ENCODE measurements at regions not wholly inside any gene's neighbourhood (a gene's known extent, or its start where the extent isn't known, plus 50 kb on each side); places are given as distances from the start of the nearest gene placed in this dataset.

- Mint-ChIP-seq H3K27ac (no peak overlapping the region), H3K4me3 (no peak overlapping the region), H3K27me3 (no peaks in the 10 kb centered on the region), H3K9me3 (peaks cover 5 to 6% of the 10 kb centered on the region in 2 donors), H3K36me3 (peaks cover 0 to 5% of the 10 kb centered on the region in 2 donors), H3K4me1 (no peaks in the 10 kb centered on the region)
- DNase-seq (no peak), ATAC-seq (replicated peaks) (no peak)
Observed at GRCh38 chr13:33968520-33969507, 150.9 kb downstream of the RFC3 start.

- Mint-ChIP-seq H3K36me3 (peaks cover 0 to 5% of the 10 kb centered on the region in 2 donors), H3K4me1 (no peaks in the 10 kb centered on the region), H3K27ac (no peak overlapping the region), H3K27me3 (no peaks in the 10 kb centered on the region), H3K9me3 (peaks cover 0 to 6% of the 10 kb centered on the region in 2 donors), H3K4me3 (no peak overlapping the region)
- no peak for ATAC-seq (replicated peaks)
- DNase-seq = no peak
Observed at GRCh38 chr13:33970746-33971561, 153.0 kb downstream of the RFC3 start.

DNA sequence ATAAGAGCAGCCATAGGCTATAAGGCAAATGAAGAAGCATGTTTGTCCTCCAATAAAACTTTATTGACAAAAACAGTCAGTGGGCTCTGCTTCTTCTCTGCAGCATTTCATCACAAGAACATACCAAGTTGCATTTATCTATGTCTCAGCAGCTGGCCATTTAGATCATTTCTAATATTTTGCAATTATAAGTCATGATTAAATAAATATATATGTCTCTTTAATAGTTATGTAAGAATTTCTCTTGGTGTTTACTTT lies 153.5 kb downstream of the RFC3 start:
- Mint-ChIP-seq H3K4me3 (no peak overlapping the region), H3K27ac (no peak overlapping the region), H3K36me3 (peaks cover 0 to 5% of the 10 kb centered on the region in 2 donors), H3K4me1 (no peaks in the 10 kb centered on the region), H3K9me3 (peaks cover 0 to 6% of the 10 kb centered on the region in 2 donors), H3K27me3 (no peaks in the 10 kb centered on the region)
- DNase-seq = no peak
- no peak for ATAC-seq (replicated peaks)

DNA sequence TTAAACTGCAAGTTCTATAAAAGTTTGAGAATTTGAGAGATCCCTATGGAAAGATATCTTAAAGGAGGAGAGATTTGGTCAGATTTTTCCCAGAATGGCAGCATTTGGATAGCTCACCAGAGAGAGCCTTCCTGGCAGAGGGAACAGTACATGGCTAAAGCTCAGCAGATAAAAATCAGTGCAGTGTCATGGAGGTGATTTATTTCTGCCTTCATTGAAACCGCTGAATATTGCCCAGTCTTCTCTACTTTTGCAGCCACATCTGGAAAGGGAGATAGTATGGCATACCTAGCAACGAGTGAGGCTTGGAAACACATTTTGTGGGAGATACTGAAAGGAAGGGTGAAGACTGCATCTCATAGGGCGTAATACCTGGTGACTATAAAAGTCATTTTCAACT lies 155.2 kb downstream of the RFC3 start:
- peaks cover 0 to 5% of the 10 kb centered on the region in 2 donors for H3K36me3 Mint-ChIP-seq
- H3K27ac Mint-ChIP-seq = no peak overlapping the region
- H3K4me3 Mint-ChIP-seq = no peak overlapping the region
- DNase-seq = no peak
- peaks cover 0 to 6% of the 10 kb centered on the region in 2 donors for H3K9me3 Mint-ChIP-seq
- ATAC-seq (replicated peaks) = no peak
- H3K27me3 Mint-ChIP-seq = no peaks in the 10 kb centered on the region
- H3K4me1 Mint-ChIP-seq = no peaks in the 10 kb centered on the region

DNA sequence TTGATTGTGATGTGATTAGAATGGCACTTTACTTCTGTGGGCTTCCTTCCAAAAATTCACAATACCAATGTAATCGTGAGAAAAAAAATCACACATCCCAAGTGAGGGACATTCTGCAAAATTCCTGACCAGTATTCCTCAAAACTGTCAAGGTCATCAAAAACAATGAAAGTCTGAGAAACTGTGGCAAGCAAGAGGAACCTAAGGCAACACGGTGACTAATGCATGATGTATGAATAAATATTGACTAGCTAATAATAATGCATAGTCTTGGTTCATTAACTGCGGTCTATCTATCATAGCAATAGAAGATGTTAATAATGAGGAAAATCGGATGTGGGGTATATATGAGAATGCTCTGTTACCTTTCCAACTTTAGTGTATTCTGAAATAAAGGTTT lies 159.0 kb downstream of the RFC3 start:
- no peak overlapping the region for H3K27ac Mint-ChIP-seq
- H3K36me3 Mint-ChIP-seq = no peaks in the 10 kb centered on the region
- no peaks in the 10 kb centered on the region for H3K27me3 Mint-ChIP-seq
- no peaks in the 10 kb centered on the region for H3K9me3 Mint-ChIP-seq
- H3K4me3 Mint-ChIP-seq = no peak overlapping the region
- DNase-seq (no peak), ATAC-seq (replicated peaks) (no peak)
- H3K4me1 Mint-ChIP-seq = no peaks in the 10 kb centered on the region

GRCh38 chr13:33978653-33979052 lies 160.7 kb downstream of the RFC3 start:
- H3K27ac Mint-ChIP-seq = no peak overlapping the region
- no peaks in the 10 kb centered on the region for H3K9me3 Mint-ChIP-seq
- no peak overlapping the region for H3K4me3 Mint-ChIP-seq
- H3K4me1 Mint-ChIP-seq = no peaks in the 10 kb centered on the region
- H3K27me3 Mint-ChIP-seq = no peaks in the 10 kb centered on the region
- no peak for DNase-seq
- no peaks in the 10 kb centered on the region for H3K36me3 Mint-ChIP-seq
- no peak for ATAC-seq (replicated peaks)

DNA sequence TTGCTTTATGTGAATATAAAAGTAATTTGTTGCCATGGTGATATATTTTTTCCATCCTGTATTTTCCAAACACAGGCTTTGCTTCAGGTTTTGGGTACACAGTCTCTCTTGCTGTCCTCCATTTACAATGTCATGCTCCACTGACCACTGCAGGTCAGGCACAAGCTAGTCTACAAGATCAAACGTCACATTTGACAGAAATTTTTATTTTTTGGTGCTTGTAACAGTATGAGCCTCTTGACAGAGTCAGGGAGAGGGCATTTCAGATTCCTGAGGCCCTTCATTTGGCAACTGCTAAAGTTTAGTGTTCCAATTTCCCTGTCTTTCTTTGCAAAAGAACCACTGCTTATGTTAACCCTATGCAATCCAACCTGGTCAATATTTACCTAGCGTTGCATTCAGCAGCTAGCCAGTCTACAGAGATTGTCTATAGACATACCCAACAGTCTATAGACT lies 175.0 kb downstream of the RFC3 start:
- ATAC-seq (replicated peaks) (no peak), DNase-seq (no peak)
- H3K9me3 Mint-ChIP-seq = no peaks in the 10 kb centered on the region
- H3K4me3 Mint-ChIP-seq = no peak overlapping the region
- peaks cover 2 to 10% of the 10 kb centered on the region in 2 donors for H3K4me1 Mint-ChIP-seq
- H3K36me3 Mint-ChIP-seq = no peaks in the 10 kb centered on the region
- H3K27ac Mint-ChIP-seq = no peak overlapping the region
- no peaks in the 10 kb centered on the region for H3K27me3 Mint-ChIP-seq

DNA sequence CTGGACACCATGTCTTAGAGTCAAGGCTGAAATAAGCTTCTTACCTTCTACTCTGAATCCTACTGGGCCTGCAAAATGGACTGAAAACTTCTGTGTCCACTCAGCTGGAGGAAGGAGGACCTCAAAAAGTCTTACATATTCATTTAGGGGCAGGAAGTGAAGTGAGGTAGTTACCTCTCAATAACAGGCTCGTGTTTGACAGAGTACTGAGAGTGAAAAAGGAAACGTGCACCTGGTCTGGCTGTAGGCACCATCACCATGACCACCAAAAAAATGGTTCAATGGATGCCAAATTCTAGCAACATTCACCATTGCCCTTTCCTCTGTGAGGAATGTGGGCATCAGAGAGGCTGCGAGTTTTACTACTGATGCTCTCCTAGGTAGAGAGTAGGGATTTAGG lies 176.2 kb downstream of the RFC3 start:
- DNase-seq = no peak
- no peak overlapping the region for H3K4me3 Mint-ChIP-seq
- H3K27ac Mint-ChIP-seq = no peak overlapping the region
- H3K9me3 Mint-ChIP-seq = no peaks in the 10 kb centered on the region
- H3K4me1 Mint-ChIP-seq = peaks cover 2 to 10% of the 10 kb centered on the region in 2 donors
- no peaks in the 10 kb centered on the region for H3K36me3 Mint-ChIP-seq
- no peak for ATAC-seq (replicated peaks)
- H3K27me3 Mint-ChIP-seq = no peaks in the 10 kb centered on the region

GRCh38 chr13:33994826-33995502 lies 177.0 kb downstream of the RFC3 start:
- H3K27ac Mint-ChIP-seq = no peak overlapping the region
- H3K4me3 Mint-ChIP-seq = no peak overlapping the region
- H3K36me3 Mint-ChIP-seq = no peaks in the 10 kb centered on the region
- DNase-seq (no peak), ATAC-seq (replicated peaks) (no peak)
- H3K27me3 Mint-ChIP-seq = no peaks in the 10 kb centered on the region
- H3K4me1 Mint-ChIP-seq = peaks cover 2 to 10% of the 10 kb centered on the region in 2 donors
- H3K9me3 Mint-ChIP-seq = no peaks in the 10 kb centered on the region

GRCh38 chr13:33996636-33997035 lies 178.7 kb downstream of the RFC3 start:
- Mint-ChIP-seq H3K4me3 (no peak overlapping the region), H3K36me3 (no peaks in the 10 kb centered on the region), H3K27ac (no peak overlapping the region), H3K4me1 (peaks cover 2 to 10% of the 10 kb centered on the region in 2 donors), H3K27me3 (no peaks in the 10 kb centered on the region), H3K9me3 (no peaks in the 10 kb centered on the region)
- ATAC-seq (replicated peaks) (no peak), DNase-seq (no peak)

DNA sequence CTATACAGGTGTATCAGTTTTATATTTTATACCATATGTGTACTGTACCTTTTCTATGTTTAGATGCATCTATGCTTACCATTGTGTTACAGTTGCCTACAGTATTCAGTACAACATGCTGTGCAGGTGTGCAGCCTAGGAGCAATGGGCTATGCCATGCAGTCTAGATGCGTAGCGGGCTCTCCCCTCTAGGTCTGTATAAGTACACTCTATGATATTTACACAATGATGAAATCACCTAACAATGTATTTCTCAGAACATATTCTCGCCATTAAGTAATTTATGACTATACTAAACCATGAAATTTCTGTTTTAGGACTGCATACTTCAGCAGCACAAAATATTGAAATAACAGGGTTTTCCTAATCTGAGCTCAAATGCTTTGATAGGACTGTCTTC lies 179.6 kb downstream of the RFC3 start:
- Mint-ChIP-seq H3K27ac (no peak overlapping the region), H3K4me3 (no peak overlapping the region), H3K9me3 (no peaks in the 10 kb centered on the region), H3K4me1 (peaks cover 2 to 4% of the 10 kb centered on the region in 2 donors), H3K36me3 (no peaks in the 10 kb centered on the region), H3K27me3 (no peaks in the 10 kb centered on the region)
- no peak for ATAC-seq (replicated peaks)
- no peak for DNase-seq

DNA sequence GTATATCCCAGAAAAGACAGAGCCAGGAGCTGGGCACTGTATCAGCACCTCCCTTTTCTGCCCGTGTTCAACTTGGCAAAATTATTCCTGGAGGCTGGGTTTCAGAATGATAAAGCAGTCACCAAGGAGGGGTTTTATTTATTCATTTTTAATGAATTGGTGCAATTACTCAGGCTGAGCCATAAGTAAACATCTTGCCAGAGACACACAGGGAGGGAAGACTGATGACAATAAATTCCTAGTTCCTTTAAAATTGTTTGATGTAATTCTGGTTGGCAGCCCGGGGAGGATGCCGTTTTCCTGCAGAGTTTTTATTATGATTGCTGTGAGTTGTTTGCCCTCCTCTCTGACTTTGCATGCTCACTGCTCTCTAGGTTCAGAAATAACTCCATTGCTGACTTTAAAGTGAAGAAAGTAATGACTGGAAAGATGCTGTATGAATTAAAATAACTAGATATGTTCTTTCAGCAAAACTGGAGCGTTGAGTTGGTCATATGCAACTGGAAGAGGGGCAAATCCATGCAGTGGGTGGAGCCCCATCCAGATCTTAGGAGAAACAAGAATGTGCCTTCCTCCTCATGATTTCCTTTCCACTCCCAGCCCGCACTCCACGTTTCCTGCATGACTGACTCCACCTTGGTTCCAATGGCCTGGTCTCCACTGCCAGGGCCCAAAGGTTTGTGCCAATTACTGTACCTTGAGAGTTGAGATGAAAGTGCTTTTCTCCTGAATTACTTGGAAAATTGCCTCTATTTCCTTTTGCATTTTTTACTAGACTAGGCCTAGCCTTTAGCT lies 182.1 kb downstream of the RFC3 start:
- H3K4me3 Mint-ChIP-seq = no peak overlapping the region
- H3K27me3 Mint-ChIP-seq = no peaks in the 10 kb centered on the region
- ATAC-seq (replicated peaks) (no peak), DNase-seq (no peak)
- H3K9me3 Mint-ChIP-seq = no peaks in the 10 kb centered on the region
- H3K36me3 Mint-ChIP-seq = no peaks in the 10 kb centered on the region
- H3K4me1 Mint-ChIP-seq = no peaks in the 10 kb centered on the region
- no peak overlapping the region for H3K27ac Mint-ChIP-seq

DNA sequence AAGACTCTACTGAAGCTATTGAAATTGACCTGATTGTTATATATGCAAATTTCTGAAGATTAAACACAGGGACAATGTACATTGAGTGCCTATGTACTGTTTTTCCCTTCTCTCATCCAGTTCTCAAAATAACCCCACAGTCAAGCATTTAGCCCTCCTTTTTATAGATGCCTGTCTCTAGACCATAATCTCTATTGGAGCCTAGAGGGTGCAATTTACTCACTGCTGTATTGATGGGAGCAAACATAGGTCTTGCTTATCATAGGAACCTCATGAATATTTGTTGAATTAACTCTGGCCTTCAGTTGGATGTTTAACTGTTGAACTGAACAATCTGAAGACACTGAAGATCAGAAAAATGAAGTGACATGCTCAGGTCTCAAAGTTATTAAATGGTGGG lies 183.0 kb downstream of the RFC3 start:
- no peak overlapping the region for H3K4me3 Mint-ChIP-seq
- H3K27me3 Mint-ChIP-seq = no peaks in the 10 kb centered on the region
- H3K27ac Mint-ChIP-seq = no peak overlapping the region
- H3K36me3 Mint-ChIP-seq = no peaks in the 10 kb centered on the region
- no peaks in the 10 kb centered on the region for H3K9me3 Mint-ChIP-seq
- ATAC-seq (replicated peaks) (no peak), DNase-seq (no peak)
- H3K4me1 Mint-ChIP-seq = no peaks in the 10 kb centered on the region

DNA sequence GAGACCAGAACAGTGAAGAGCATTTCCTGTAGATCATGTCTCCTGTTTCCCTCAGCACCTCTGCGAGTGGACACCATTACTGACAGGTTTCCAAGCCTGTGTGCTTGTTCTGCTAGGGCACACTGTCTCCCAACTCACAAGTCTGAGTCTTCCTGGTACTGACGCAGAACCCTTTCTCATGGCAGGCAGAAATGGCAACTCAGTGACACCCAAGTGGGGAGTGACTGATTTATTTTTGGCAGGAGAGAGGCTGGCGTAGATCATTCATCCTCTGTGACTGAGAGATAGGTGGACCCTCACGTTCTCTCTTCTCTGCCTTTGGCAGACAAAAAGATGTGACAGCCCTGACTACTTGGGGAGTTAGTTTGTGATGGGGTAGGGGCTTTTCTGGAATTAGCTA lies 183.4 kb downstream of the RFC3 start:
- H3K27me3 Mint-ChIP-seq = no peaks in the 10 kb centered on the region
- H3K27ac Mint-ChIP-seq = no peak overlapping the region
- DNase-seq = no peak
- H3K4me3 Mint-ChIP-seq = no peak overlapping the region
- H3K4me1 Mint-ChIP-seq = no peaks in the 10 kb centered on the region
- no peaks in the 10 kb centered on the region for H3K9me3 Mint-ChIP-seq
- ATAC-seq (replicated peaks) = no peak
- no peaks in the 10 kb centered on the region for H3K36me3 Mint-ChIP-seq
